ENCODE measurements at regions not wholly inside any gene's neighbourhood (a gene's known extent, or its start where the extent isn't known, plus 50 kb on each side); places are given as distances from the start of the nearest gene placed in this dataset.

- Mint-ChIP-seq H3K36me3 (peaks cover 0 to 5% (median 0%) of the 10 kb centered on the region in 3 donors), H3K4me1 (peaks cover 3 to 17% (median 6%) of the 10 kb centered on the region in 3 donors), H3K9me3 (peaks cover 1 to 12% (median 7%) of the 10 kb centered on the region in 5 donors), H3K27me3 (peaks cover 0 to 2% of the 10 kb centered on the region in 2 donors), H3K4me3 (no peak overlapping the region), H3K27ac (peak overlapping the region in 1 of 8 donors; percentile 38)
- ChIA-PET POLR2A (no interaction called here), CTCF (no interaction called here)
- no peaks in the 10 kb centered on the region for H3K9me3 ChIP-seq (ENCODE audit: low read length)
- H3K36me3 ChIP-seq (ENCODE audit: insufficient read depth, low read length): no peaks in the 10 kb centered on the region
- no peak overlapping the region for H3K27ac ChIP-seq (ENCODE audit: low read depth, low read length)
- no peaks in the 10 kb centered on the region for H3K27me3 ChIP-seq (ENCODE audit: insufficient read depth, low read length, poor library complexity, severe bottlenecking)
- H3K4me3 ChIP-seq (ENCODE audit: low read length): no peak overlapping the region
- DNase-seq: peak in 1 of 5 donors; percentile 30
- no peaks in the 10 kb centered on the region for H3K4me1 ChIP-seq (ENCODE audit: insufficient read depth, low read length)
Measured at GRCh38 chr1:25072461-25072860, 142.4 kb upstream of the RUNX3 start.

- Histone ChIP-seq H3K4me3 (ENCODE audit: low read length) (no peak overlapping the region), H3K27ac (ENCODE audit: low read depth, low read length) (no peak overlapping the region), H3K36me3 (ENCODE audit: insufficient read depth, low read length) (no peaks in the 10 kb centered on the region), H3K27me3 (ENCODE audit: insufficient read depth, low read length, poor library complexity, severe bottlenecking) (no peaks in the 10 kb centered on the region), H3K4me1 (ENCODE audit: insufficient read depth, low read length) (peaks cover 31% of the 10 kb centered on the region), H3K9me3 (ENCODE audit: low read length) (no peaks in the 10 kb centered on the region)
- DNase-seq: peak in 1 of 5 donors; percentile 41
- ChIA-PET CTCF (interaction anchor here (0.8 to 1.3 kb wide), 2 partner anchors 33 to 209 kb away, joined by 3 to 4 read pairs; no protein-coding TSS in a partner anchor), POLR2A (no interaction called here)
- H3K4me3 Mint-ChIP-seq: no peak overlapping the region
- H3K27ac Mint-ChIP-seq: peak overlapping the region in 2 of 8 donors; percentile 45 to 57
- H3K27me3 Mint-ChIP-seq: peaks cover 0 to 1% of the 10 kb centered on the region in 2 donors
- H3K36me3 Mint-ChIP-seq: peaks cover 0 to 1% (median 0%) of the 10 kb centered on the region in 3 donors
- peaks cover 37 to 53% (median 39%) of the 10 kb centered on the region in 3 donors for H3K4me1 Mint-ChIP-seq
- peaks cover 0 to 1% (median 0%) of the 10 kb centered on the region in 5 donors for H3K9me3 Mint-ChIP-seq
Measured at GRCh38 chr1:25068829-25069228, 138.8 kb upstream of the RUNX3 start.

GRCh38 chr1:25068316-25068715 is 138.2 kb upstream of the RUNX3 start:
- Mint-ChIP-seq H3K4me3 (no peak overlapping the region), H3K27me3 (peaks cover 0 to 1% of the 10 kb centered on the region in 2 donors), H3K4me1 (peaks cover 41 to 58% (median 44%) of the 10 kb centered on the region in 3 donors), H3K36me3 (peaks cover 0 to 1% (median 0%) of the 10 kb centered on the region in 3 donors), H3K27ac (peak overlapping the region in 4 of 8 donors; percentile 22 to 87 (median 36)), H3K9me3 (peaks cover 0 to 1% (median 0%) of the 10 kb centered on the region in 5 donors)
- ChIA-PET CTCF (interaction anchor here (1.2 kb wide), 1 partner anchor 136 kb away, joined by 3 read pairs; no protein-coding TSS in a partner anchor), POLR2A (no interaction called here)
- Histone ChIP-seq H3K9me3 (ENCODE audit: low read length) (no peaks in the 10 kb centered on the region), H3K4me1 (ENCODE audit: insufficient read depth, low read length) (peaks cover 34% of the 10 kb centered on the region), H3K27me3 (ENCODE audit: insufficient read depth, low read length, poor library complexity, severe bottlenecking) (no peaks in the 10 kb centered on the region), H3K36me3 (ENCODE audit: insufficient read depth, low read length) (no peaks in the 10 kb centered on the region), H3K4me3 (ENCODE audit: low read length) (no peak overlapping the region), H3K27ac (ENCODE audit: low read depth, low read length) (no peak overlapping the region)
- peak in 1 of 5 donors; percentile 34 for DNase-seq

DNA sequence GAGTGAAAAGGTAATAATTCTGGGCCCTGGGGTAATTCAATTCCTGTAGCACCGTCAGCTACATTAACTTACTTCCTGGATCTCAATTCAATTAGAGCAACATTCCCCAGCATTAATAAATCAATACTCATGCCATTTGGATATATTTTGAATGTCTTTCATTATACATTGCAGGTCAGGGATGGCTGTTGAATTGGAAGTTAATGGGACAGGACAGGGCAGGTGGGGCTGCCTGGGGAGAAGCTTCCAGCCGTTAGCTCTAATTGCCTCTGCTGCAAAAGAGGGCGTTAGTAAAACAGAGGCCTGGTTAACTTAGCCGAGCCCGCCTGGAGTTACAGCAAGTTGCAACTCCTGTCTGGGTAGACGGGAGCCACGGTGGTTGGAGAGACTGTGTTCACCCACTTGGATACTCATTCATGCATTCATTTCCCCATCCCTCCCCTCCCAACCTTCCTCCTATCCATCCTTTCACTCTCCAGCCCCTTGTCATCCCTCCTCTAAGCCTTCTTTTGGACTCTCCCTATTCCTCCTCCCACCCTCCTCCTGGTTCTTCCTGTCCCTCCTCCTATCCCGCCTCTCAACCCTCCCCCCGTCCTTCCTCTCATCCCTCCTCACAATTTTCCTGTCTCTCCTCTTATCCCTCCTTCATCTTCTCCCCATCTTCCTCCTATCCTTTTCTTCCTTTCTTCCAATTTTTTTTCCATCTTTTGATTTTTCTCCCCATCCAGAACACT is 137.6 kb upstream of the RUNX3 start:
- H3K36me3 ChIP-seq (ENCODE audit: insufficient read depth, low read length): no peaks in the 10 kb centered on the region
- Mint-ChIP-seq H3K4me3 (peak overlapping the region in 1 of 7 donors; percentile 4), H3K4me1 (peaks cover 41 to 64% (median 44%) of the 10 kb centered on the region in 3 donors), H3K36me3 (peaks cover 0 to 1% (median 0%) of the 10 kb centered on the region in 3 donors), H3K27ac (peak overlapping the region in 4 of 8 donors; percentile 51 to 98 (median 66)), H3K27me3 (peaks cover 0 to 1% of the 10 kb centered on the region in 2 donors), H3K9me3 (peaks cover 0 to 1% (median 0%) of the 10 kb centered on the region in 5 donors)
- H3K4me1 ChIP-seq (ENCODE audit: insufficient read depth, low read length): peaks cover 34% of the 10 kb centered on the region
- no peaks in the 10 kb centered on the region for H3K27me3 ChIP-seq (ENCODE audit: insufficient read depth, low read length, poor library complexity, severe bottlenecking)
- DNase-seq: no peak
- H3K4me3 ChIP-seq (ENCODE audit: low read length): no peak overlapping the region
- CTCF ChIA-PET: interaction anchor here (1.0 to 5.8 kb wide), 5 partner anchors 31 to 220 kb away, joined by 3 to 44 read pairs (median 4); no protein-coding TSS in a partner anchor
- H3K9me3 ChIP-seq (ENCODE audit: low read length): no peaks in the 10 kb centered on the region
- no peak overlapping the region for H3K27ac ChIP-seq (ENCODE audit: low read depth, low read length)
- POLR2A ChIA-PET: no interaction called here

DNA sequence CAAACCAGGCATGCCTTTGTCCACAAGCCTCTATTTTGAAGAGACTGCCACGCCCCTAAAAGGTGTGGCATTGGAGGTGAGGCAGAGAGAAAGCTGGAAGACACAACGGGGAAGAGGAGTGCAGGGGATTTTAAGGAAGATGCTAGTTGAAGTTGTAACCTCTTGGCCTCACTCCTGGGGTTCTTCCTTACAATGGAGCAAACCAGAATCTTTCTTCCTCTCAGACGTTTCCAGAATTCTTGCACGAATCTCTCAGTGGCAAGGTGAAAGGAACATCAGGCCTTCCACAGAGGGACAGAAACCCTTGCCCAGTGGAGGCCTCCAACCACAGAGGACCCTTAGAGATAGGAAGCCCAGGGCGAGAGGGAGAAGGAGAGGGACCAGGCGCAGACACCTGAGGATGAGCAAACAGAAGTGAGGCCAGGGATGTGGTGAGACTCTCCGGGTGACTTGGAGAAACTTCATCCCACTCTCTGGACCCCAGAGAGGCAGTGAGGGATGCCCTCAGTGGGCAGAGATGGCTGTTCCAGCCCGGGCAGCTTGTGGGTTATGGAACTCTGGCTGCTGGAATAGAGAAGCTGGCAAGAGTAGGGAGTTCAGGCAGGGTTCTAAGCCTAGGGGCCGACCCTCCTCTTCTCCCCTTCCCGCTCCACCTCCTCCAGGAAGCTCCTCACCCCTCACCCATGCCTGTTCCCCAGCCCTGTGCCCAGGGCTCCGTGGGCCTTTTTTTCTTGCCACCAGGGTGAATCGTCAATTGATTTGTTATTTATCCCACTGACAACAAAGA is 136.8 kb upstream of the RUNX3 start:
- peak in 1 of 5 donors; percentile 23 for DNase-seq
- H3K4me3 ChIP-seq (ENCODE audit: low read length): no peak overlapping the region
- H3K27me3 ChIP-seq (ENCODE audit: insufficient read depth, low read length, poor library complexity, severe bottlenecking): no peaks in the 10 kb centered on the region
- Mint-ChIP-seq H3K9me3 (peaks cover 0 to 1% (median 0%) of the 10 kb centered on the region in 5 donors), H3K27ac (peak overlapping the region; percentile 90 to 98 (median 96)), H3K36me3 (peaks cover 0 to 1% (median 0%) of the 10 kb centered on the region in 3 donors), H3K4me1 (peaks cover 44 to 71% (median 44%) of the 10 kb centered on the region in 3 donors), H3K27me3 (peaks cover 0 to 1% of the 10 kb centered on the region in 2 donors), H3K4me3 (peak overlapping the region in 6 of 7 donors; percentile 70 to 95 (median 88))
- CTCF ChIA-PET: interaction anchor here (0.8 to 5.8 kb wide), 8 partner anchors 25 to 219 kb away, joined by 3 to 44 read pairs (median 4); no protein-coding TSS in a partner anchor
- H3K4me1 ChIP-seq (ENCODE audit: insufficient read depth, low read length): peaks cover 34% of the 10 kb centered on the region
- H3K36me3 ChIP-seq (ENCODE audit: insufficient read depth, low read length): no peaks in the 10 kb centered on the region
- no peaks in the 10 kb centered on the region for H3K9me3 ChIP-seq (ENCODE audit: low read length)
- POLR2A ChIA-PET: interaction anchor here (0.6 to 2.7 kb wide), 3 partner anchors 33 to 155 kb away, joined by 3 to 14 read pairs (median 12); no protein-coding TSS in a partner anchor
- H3K27ac ChIP-seq (ENCODE audit: low read depth, low read length): no peak overlapping the region

DNA sequence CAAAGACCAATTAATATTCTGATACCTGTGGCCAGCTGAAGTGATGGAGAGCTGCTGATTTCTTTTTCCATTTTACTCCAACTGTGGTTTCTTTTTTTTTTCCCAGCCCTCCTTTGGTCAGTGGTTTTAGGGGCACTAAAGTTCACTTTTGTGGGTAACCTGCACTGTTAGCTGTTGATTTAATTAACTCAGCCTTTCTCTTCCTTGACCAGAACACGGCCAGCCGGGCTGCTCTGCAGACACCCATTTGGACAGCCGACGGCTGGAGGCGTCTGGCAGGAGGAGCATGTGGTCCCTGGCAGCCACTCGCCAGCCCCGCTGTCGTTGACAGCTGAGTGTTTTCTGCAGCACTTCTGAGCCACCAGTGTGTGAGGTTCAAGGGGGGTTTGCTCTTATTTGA is 136.2 kb upstream of the RUNX3 start:
- Histone ChIP-seq H3K36me3 (ENCODE audit: insufficient read depth, low read length) (no peaks in the 10 kb centered on the region), H3K27me3 (ENCODE audit: insufficient read depth, low read length, poor library complexity, severe bottlenecking) (no peaks in the 10 kb centered on the region), H3K4me1 (ENCODE audit: insufficient read depth, low read length) (peaks cover 34% of the 10 kb centered on the region), H3K27ac (ENCODE audit: low read depth, low read length) (no peak overlapping the region), H3K9me3 (ENCODE audit: low read length) (no peaks in the 10 kb centered on the region), H3K4me3 (ENCODE audit: low read length) (no peak overlapping the region)
- DNase-seq: peak in 3 of 5 donors; percentile 10 to 46 (median 10)
- Mint-ChIP-seq H3K4me1 (peaks cover 44 to 75% (median 48%) of the 10 kb centered on the region in 3 donors), H3K36me3 (peaks cover 0 to 1% (median 0%) of the 10 kb centered on the region in 3 donors), H3K27me3 (peaks cover 0 to 1% of the 10 kb centered on the region in 2 donors), H3K4me3 (peak overlapping the region; percentile 70 to 95 (median 87)), H3K27ac (peak overlapping the region; percentile 90 to 98 (median 96)), H3K9me3 (peaks cover 0 to 1% (median 0%) of the 10 kb centered on the region in 5 donors)
- ChIA-PET CTCF (interaction anchor here (0.7 to 5.8 kb wide), 12 partner anchors 24 to 218 kb away, joined by 3 to 44 read pairs (median 4); no protein-coding TSS in a partner anchor), POLR2A (interaction anchor here (0.6 to 2.7 kb wide), 7 partner anchors 30 to 154 kb away, joined by 3 to 14 read pairs (median 7); partner anchors contain the start of gene RUNX3)

DNA sequence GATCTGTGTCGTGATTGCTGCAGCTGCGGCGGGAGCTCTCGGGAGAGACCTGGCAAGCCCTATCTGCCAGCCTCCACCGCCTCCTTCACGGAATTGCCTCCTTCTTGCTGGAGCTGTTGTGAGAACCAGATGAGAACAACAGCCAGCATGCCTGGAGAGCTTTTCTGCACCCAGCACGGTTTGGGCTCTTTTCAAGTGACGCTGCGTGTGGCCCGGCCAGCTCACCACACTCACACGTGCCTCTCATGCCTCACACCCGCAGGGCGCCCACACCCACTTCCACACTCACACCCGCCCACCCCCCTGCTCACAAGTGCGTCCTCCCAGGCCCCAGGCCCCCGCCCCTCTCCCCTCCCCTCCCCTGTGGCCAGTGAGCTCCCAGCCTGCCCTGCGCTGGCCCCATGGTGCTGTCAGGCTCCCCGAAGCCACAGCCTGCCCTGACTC is 135.7 kb upstream of the RUNX3 start:
- ChIA-PET CTCF (interaction anchor here (0.7 to 5.8 kb wide), 13 partner anchors 12 to 218 kb away, joined by 3 to 44 read pairs (median 4); no protein-coding TSS in a partner anchor), POLR2A (interaction anchor here (0.6 to 2.7 kb wide), 7 partner anchors 30 to 154 kb away, joined by 3 to 14 read pairs (median 7); partner anchors contain the start of gene RUNX3)
- no peaks in the 10 kb centered on the region for H3K9me3 Mint-ChIP-seq
- Histone ChIP-seq H3K9me3 (ENCODE audit: low read length) (no peaks in the 10 kb centered on the region), H3K36me3 (ENCODE audit: insufficient read depth, low read length) (no peaks in the 10 kb centered on the region), H3K4me3 (ENCODE audit: low read length) (peak overlapping the region; percentile 44), H3K4me1 (ENCODE audit: insufficient read depth, low read length) (peaks cover 34% of the 10 kb centered on the region), H3K27ac (ENCODE audit: low read depth, low read length) (peak overlapping the region; percentile 68), H3K27me3 (ENCODE audit: insufficient read depth, low read length, poor library complexity, severe bottlenecking) (no peaks in the 10 kb centered on the region)
- H3K27me3 Mint-ChIP-seq: peaks cover 0 to 1% of the 10 kb centered on the region in 2 donors
- H3K4me1 Mint-ChIP-seq: peaks cover 44 to 75% (median 48%) of the 10 kb centered on the region in 3 donors
- peak; percentile 12 to 90 (median 72) for DNase-seq
- H3K27ac Mint-ChIP-seq: peak overlapping the region; percentile 90 to 98 (median 96)
- H3K36me3 Mint-ChIP-seq: peaks cover 0 to 1% (median 0%) of the 10 kb centered on the region in 3 donors
- peak overlapping the region; percentile 70 to 95 (median 87) for H3K4me3 Mint-ChIP-seq
